ENCODE measurements at regions not wholly inside any gene's neighbourhood (a gene's known extent, or its start where the extent isn't known, plus 50 kb on each side); places are given as distances from the start of the nearest gene placed in this dataset.
"Not testable (repeated sequence)": the region's sequence is repeated elsewhere in the genome, so short reads cannot be mapped to it uniquely, and the experiment has no call there.

DNA sequence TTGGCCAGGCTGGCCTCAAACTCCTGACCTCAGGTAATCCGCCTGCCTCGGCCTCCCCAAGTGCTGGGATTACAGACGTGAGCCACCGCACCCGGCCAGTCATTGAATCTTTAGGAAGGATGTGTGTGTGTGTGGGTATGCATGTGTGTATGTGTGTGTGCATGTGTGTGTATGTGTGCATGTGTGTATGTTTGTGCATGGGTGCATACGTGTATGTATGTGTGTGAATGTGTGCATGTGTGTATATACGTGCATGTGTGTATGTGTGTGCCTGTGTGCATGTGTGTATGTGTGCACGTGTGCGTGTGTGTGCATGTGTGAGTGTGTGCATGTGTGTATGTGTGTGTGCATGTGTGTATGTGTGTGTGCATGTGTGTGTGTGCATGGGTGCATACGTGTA is 120.1 kb upstream of the SHH start:
- not testable (repeated sequence) for DNase-seq

DNA sequence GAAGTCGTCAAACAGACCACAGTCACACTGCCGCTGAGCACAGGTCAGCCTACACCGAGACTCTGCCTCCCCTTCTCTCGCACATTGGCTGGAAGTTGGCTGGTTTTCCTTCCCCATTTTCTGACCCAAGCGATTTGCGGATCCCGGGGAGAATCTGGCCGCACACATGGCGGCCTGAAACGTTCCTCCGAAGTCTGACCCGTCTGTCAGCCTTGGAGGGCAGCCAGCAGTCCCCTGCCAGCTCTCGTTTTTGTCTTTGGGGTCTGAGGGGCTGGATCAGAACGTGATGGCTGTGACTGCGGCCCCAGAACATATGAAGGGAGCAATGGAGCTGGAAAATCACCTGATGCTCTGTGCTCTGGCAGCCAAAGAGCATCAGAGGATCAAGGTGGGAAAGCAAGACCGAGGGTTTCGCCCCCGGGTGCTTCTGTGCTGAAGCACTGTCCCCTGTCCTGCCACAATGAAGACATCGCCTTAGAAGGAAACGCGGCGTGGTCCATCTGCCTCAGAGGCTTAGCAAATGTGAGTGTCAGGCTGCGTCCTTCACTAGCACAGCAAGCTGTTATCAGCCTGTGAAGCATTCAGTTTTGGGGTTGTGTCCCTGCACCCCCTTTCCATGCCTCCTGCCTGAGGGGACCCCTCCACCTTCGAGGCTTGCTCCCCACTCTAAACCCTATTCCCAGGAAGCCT is 119.3 kb upstream of the SHH start:
- no peak for DNase-seq

DNA sequence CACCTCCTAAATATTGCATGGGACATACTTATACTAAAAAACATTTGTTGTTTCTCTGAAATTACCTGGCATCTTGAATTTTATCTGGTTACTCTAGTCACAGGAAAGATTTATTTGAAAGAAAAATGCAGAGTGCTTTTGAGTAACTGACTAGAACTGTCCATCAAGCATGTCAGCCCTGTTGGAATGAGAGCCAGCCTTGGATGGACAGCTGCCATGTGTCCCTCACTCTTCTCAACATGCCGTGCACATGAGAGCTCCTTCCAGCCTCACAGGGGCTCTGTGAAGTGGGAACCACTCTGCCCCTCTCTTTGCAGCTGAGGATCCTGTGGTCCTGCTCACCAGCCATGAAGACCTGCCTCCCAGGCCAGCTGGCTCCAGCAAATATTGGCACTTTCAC is 118.3 kb upstream of the SHH start:
- no peak for DNase-seq

DNA sequence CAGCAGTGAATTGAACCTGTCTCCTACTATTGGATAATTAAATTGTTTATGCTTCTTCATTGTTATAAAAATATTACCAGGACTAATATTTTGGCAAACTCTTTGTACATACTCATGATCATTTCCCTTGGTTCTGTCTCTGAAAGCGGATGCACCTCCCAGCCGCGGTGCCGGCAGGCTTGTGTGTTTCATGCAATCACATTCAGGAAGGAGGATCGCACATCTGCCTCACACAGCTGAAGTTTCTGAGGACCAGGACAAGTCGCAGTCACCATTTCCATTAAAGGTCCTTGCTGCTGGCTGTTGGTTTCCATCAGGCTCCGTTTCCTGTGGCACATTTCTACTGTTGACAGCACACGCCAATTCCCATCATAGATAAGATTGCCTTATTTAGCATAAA is 117.8 kb upstream of the SHH start:
- DNase-seq: no peak

DNA sequence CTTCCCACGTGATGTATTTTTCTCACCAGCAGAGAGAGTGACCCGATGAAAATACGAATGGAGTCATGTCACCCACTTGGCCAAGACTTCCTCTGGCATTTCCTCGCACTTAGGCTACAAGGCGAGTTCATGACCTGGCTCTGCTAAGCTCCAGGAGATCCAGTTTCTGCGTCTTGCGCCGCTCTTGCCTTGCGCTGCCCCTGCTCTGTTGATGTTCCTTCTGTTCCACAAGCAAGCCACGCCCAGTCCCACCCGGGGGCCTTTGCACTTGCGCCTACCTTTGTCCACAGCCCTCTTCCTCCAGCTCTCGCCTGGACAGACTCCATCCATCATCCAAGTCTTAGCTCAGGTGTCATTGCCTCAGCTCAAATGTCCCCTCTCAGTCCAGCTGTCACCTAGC is 116.3 kb upstream of the SHH start:
- DNase-seq: no peak

DNA sequence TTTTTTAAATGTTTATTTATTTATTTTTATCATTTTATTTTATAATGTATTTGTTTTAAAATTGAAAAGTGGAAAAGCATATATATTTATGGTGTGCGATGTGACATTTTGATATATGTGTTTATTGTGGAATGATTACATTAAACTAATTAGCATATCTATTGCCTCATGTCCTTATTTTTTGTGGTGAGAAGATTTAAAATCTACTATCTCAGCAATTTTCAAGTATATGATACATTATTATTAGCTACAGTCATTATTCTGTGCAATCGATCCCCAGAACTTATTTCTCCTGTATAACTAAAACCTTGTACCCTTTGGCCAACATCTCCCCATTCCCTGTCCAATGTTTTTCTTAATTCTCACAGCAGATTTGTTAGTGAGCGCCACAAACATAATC is 115.6 kb upstream of the SHH start:
- DNase-seq: no peak

DNA sequence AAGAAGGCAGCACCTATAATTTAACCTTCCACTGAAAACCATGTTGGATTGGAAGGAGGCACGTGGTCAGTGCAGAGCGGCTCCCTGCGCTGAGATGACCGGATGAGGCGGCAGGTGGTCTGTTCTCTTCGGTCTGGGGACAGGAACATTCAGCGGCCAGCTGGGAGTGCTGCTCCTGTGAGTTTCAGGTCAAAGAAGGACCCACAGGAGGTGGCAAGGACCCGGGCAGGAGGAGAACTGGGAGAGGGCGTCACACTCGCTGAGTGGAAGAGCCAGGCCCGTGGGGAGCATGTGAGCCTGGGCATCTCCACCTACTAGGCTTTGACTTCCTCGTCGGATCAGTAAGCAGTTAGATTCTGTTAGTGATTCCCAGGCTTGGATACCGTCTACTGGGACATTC is 113.4 kb upstream of the SHH start:
- DNase-seq: no peak

DNA sequence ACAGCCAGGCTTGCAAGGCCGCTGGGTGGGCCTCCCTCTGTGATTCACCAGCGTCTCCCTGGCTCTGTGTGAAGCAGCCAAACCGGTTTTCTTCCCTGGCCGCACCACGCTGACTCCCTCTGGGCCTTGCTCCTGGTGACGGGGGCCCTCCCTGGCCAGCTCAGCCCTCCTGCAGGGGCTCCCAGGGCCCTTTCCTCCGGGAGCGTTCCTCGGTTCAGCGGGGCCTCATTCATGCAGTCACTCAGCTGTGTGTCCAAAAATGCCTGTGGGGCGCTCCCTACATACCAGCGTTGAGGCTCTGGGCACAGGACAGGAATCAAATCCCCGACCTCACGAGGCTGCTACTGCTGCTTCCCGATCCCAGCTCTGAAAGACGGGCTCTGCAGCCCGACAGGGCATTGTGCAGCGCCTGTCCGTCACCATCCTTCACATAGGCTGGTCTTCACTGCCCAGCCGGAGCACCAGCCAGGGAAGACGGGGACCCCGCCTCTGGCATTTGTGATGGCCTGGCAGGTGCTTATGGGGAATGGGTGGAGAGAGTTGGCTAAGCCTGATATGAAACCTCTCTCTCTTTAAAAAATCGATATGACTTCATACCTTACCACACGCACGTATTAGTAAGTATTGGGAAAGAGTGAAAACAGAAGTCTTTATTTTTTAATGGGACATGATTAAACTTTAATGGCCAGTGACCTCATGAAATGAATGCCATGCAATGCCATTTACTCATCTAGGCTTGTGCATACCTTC is 110.0 kb upstream of the SHH start:
- no peak for DNase-seq

DNA sequence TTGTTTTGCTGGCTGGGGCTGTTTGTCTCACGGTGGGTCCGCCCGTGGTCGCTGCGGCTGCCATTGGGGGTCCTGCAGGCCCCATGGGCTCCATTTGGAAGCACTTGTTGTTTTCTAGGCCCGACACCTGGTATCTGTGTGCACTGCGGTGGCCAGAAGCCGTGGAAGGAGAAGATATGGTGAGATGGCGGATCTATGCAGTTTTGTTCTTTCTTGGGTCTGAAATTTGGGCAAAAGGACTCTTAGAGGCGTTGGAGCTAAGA is 109.5 kb upstream of the SHH start:
- no peak for DNase-seq

DNA sequence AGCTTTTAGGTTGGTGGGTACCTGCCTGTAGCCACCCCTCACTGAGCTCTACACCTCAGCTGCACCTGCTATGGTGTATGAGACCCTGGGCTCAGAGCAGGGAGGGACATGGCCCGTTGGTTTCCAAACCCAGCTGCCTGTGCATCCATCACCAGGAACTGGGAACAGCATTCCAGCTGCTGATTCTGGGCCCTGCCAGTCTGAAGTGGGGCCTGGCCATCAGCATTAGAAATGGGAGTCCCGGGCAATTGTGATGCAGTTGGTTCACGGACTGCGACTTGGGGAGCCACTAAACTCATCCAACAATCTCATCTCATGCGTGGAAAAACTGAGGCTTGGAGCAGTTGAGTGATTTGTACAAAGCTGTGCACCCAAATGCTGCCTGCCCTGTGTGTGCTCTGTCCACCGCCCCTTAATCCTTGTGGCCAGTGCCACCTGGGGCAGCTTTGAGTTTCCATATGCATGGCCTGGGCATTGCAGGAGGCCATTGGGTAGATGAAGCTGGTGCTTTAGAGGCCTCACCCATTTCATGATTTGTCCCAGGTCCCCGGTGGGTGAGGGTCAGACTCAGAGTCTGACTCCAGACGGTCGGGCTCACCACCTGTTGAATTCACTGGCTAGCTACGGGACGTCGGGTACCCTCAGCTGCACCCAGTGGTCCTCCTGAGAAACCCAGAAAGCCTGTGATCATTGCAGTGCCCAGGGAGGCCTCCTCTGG is 109.0 kb upstream of the SHH start:
- no peak for DNase-seq

DNA sequence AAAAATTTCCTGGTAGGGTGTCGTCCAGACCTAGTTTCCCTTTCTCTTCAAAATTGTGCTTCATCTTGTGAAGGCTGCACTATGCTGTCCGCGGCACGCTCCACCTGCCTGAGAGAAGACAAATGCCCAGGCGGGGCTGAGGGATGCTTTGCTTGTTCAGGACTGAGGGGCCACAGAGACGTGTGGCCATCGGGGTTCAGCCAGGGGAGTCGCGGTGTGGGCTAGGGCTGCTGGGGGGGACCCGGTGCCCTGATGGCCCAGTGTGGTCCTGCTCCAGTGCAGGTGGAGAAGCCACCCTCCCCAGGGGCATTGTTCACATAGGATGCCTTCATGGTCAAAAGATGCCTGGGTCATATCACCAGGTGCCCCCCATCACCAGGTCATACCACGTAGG is 107.8 kb upstream of the SHH start:
- DNase-seq: no peak

DNA sequence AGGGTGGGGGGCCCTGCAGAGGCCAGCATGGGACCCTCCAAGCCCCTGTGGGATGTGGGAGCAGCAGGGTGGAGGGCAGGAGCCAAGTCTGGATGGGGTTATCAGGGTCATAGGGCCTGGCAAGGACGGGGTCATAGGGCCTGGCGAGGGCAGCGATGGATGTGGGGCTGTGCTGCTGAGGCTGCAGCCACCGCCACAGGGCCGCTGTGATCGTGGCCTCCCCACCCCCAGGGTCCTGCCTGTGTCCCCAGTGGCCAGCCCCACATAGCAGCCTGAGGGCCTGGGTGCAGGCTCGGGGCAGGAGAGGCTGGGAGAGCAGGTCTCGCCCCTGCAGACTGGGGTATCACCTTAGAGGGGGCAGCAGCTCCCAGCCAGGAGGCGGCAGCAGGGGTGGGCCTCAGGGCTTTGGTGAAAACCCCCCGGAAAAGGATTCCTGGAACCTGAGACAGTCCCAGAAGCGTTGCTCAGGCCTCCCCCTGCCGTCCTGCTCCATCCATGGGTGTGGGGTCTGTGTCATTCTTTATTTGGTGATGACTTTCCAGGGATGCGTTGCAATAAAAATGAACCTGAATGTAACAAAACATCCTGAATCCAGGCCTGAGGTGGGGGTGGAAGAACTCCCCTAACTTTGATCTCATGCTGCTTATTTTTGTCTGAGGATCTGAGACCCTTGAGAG is 107.3 kb upstream of the SHH start:
- DNase-seq: no peak

DNA sequence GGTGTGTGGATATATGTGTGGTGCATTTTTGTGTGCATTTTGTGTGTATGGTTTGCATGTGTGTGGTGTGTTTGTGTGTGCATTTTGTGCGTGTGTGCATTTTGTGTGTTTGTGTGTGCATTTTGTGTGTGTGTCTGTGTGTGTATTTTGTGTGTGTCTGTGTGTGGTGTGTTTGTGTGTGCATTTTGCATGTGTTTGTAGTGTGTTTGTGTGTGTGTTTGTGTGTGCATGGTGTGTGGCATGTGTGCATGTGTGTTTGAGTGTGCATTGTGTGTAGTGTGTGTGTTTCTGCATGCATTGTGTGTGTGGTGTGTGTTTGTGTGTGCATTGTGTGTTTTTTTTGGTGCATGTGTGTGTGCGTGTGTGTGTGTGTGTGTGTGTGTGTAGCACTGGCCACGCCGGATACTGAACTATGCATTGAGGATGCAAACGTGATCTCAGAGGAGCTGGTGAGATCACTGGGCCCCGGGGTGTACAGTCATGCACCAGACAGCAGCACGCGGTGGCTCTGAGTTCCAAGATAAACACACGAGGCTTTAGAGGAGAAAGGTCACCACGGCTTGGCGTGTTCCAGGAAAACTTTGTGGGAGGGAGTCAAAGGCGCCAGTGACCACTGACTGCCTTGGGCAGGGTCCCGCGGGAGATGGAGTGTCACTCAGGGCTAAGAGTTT is 106.6 kb upstream of the SHH start:
- no peak for DNase-seq

DNA sequence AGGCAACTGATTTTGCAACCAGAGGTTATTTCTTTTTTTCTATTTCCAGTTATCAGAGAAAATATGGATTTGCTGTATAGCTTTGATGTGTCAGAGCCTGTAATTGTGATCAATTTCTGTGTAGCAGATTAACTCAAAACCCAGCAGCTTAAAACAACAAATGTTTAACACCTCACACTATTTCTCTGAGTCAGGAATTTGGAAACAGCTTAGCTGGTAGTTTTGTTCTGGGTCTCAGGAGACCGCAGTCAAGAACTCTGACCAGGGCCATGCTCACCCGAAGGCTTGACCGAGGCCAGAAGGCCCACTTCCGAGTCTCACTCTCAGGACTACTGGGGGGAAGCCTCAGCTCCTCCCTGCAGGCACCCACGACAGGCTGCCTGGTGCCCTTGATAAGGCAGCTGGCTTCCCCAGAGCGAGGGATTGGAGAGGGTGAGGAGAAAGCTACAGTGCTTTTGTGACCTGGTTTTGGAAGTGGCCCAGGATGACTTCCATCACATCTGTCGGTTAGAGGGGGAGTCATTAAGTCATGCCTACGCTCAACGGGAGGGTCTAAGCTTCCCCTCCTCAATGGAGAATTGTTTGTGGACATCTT is 105.7 kb upstream of the SHH start:
- no peak for DNase-seq

DNA sequence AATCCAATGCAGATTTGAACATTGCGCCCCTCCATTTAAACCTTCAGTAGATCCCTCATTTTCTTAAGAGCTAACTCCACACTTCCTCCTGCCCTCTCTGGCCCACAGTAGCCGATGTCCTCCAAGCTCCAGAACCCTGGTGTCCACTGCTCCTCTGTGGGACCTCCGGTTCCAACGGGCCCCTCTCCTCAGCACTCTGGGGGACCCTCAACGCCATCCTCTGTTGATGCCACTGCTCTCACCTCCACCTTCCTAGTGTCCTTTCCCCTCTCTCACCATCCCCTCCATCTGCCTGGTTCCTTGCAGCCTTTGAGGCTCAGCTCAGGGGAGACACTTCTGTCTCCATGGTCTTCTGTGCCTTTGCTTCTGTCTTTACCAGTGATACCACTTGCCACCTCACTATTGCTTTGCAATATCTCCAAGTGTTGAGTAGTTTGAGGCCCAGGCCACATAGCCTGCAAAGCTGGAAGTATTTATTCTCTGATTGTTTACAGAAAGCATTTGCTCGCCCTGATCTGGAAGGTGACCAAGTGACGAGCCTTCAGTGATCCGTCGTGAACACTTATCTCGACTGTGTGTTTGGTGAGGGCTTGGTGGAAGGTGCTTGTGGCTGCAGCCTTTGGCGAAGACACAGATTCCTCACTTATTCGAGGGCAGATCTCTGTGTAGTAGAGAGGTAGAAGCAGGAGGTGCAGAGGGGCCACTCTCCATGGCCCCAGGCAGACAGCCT is 104.8 kb upstream of the SHH start:
- DNase-seq: no peak

DNA sequence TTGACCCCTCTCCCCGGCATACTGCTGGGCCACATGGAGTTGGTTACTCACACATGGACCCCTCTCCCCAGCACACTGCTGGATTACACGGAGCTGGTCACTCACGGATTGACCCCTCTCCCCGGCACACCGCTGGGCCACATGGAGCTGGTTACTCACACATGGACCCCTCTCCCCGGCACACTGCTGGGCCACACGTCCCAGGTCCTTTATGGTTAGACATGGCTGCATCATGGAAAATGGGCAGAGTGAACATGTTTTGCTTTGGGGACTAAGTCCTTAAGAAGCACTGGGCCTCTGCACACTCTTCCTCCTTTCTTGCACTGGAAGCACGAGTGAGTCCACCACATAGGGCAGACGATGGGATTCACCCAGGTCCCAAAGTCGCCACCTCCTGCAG is 102.1 kb upstream of the SHH start:
- DNase-seq: no peak

DNA sequence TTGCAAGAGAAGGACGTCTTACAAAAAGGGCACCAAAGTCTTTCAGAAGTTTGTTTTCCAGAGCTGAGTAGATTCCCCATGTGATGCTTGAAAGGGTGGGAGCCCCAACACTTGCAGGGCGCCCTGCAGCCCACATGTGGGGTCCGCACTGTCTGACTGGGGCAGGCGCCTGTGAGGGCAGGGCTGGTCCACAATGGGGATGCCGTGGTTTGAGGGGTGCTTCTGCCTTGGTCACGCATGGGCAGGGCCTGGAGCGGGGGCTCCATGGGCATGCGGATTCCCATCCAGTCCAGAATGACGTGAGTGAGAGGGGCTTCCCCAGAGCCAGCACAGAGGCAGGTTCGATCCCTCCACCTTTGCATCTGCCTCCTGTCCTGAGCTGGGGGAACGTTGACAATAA is 101.5 kb upstream of the SHH start:
- DNase-seq: no peak

DNA sequence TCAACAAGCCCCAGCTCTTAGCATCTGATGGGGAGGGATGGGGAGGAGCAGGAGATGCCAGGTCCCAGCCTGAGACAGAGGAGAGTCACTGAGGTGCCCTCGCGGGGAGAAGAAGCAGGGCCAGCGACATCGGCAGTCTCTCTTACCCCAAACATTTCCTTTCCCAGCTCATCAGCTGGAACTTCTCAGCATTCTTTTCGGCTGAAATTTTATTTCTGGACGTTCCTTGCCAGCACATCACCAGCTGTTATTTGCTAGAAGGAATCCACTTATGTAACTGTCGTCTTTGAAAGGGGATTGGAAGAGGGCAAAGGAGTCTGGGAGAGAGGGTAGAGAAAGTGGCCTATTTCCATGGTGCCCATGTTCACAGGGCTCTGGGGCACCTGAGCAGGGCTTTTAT is 101.0 kb upstream of the SHH start:
- no peak for DNase-seq

DNA sequence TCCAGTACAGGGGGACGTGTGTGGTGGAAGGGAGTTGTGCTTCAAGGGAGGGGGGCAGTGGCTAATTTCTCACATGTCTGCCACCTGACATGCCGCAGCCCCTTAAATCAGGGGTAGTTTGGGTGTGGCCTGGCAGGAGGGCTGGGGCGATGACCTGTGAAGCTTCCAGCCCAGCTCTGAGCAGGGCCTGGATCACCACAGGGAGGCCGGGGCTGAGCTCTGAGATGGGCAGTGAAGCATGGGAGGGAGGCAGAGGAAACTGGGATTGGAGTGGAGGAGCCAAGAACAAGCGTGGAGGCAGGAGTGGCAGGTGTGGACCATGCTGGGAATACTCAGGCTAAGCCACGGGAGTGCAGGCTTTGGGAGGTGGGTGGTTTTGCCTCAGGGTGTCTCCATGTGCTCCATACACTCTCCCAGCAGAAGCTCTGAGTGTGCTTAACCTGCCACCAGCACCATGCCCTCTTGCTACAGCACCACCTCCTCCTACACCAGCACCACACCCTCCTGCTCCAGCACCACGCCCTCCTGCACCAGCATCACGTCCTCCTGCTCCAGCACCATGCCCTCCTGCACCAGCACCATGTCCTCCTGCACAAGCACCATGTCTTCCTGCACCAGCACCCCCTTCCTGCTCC is 99.3 kb upstream of the SHH start:
- DNase-seq: no peak

DNA sequence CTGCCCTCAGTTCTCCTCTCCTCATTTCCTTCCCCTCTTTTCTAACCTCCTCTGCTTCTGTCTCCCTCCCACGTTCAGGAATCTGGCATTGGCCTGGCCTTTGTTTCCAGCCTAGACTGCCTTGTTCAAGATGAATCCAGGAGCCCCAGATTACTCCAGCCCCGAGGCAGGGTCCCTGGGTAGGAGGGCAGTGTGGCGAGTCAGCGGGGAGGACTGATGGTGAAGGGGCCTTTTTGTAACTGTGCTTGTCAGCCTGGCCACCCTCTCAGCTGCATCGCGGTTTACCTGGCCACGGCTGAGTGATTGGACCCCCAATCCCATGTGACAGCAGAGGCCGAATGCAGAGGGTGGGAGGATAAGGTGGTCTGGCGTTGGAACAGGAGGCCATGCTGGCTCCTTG is 96.1 kb upstream of the SHH start:
- DNase-seq: no peak

DNA sequence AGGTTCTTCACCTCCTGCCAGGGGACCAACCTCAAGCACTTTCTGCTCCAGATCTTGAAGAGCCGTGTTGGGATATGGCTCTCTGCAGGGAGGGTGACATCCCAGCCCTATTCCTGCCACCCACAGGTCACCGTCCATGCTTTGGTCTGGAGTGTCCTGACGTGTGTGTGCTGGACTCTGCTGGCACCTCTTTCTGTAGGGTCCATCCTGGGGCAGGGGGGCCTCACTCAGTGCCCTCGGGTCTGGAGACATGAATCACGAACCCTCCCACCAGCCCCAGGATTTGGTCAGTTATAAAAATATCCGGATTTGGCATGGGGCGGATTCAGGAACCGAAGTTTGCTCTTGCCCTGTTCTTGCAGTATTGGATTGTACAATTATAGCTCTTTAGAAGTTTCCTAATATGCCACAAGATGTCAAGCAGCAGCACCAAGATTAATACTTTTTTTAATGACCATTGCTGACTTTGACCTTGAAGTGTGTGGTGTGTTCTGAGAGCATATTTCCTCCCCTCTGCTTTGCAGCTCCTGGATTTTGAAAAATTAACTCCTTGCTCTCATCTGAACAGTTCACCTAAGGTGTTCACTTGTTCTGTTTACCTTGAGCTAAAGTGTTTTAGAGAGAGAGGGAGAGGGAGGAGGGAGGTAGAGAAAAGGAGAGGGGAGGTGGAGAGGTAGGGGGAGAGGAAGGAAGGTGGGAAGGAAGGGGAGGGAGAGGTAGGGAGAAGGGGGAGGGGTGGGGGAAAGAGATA is 95.4 kb upstream of the SHH start:
- DNase-seq: no peak

Measured in stimulated activated CD4-positive, alpha-beta T cell treated with anti-CD3 and anti-CD28 coated beads, Interleukin-15, amount 100 ng/mL, for 24 hours (primary cell).